ENCODE measurements at regions not wholly inside any gene's neighbourhood (a gene's known extent, or its start where the extent isn't known, plus 50 kb on each side); places are given as distances from the start of the nearest gene placed in this dataset.

DNA sequence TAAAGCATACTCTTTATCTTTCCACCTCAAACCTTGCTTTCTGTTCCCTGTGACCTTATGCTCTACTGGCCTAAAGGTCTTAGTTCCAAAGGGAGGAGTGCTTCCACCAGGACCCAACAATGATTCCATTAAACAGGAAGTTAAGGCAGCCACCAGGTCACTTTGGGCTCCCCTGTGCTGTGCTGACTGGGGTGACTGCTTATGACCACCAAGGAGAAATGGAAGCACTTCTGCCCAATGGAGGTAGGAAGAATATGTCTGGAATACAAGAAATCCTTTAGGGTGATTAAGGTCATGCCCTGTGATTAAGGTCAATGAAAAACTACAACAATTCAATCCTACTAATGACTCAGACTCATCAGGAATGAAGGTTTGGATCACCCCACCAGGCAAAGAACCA, 233.8 kb upstream of the CDH11 start:
- TF ChIP-seq, protein P1, sequence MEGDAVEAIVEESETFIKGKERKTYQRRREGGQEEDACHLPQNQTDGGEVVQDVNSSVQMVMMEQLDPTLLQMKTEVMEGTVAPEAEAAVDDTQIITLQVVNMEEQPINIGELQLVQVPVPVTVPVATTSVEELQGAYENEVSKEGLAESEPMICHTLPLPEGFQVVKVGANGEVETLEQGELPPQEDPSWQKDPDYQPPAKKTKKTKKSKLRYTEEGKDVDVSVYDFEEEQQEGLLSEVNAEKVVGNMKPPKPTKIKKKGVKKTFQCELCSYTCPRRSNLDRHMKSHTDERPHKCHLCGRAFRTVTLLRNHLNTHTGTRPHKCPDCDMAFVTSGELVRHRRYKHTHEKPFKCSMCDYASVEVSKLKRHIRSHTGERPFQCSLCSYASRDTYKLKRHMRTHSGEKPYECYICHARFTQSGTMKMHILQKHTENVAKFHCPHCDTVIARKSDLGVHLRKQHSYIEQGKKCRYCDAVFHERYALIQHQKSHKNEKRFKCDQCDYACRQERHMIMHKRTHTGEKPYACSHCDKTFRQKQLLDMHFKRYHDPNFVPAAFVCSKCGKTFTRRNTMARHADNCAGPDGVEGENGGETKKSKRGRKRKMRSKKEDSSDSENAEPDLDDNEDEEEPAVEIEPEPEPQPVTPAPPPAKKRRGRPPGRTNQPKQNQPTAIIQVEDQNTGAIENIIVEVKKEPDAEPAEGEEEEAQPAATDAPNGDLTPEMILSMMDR (conservative IDR thresholded peaks at IDR 0.05; ENCODE audit: low read depth, low read length), result no peak
- no peak for TF ChIP-seq EZH2phosphoT487 (IDR thresholded peaks at IDR 0.05; ENCODE audit: borderline replicate concordance, low read length)
